Right hindlimb (tissue), 1 donor: ENCODE measurements at regions not wholly inside any gene's neighbourhood (a gene's known extent, or its start where the extent isn't known, plus 50 kb on each side); places are given as distances from the start of the nearest gene placed in this dataset.

Source experiments
- DNase-seq: peaks from one replicate; pipeline ENCODE4 v3.0.0-alpha.2; 2018

GRCh38 chr1:87834151-87834550, 505.5 kb downstream of the LMO4 start:
- DNase-seq, result no peak

GRCh38 chr1:87834941-87835340, 506.3 kb downstream of the LMO4 start:
- no peak for DNase-seq

- no peak for DNase-seq
These were observed 512.1 kb downstream of the LMO4 start for GRCh38 chr1:87840767-87841166.

- no peak for DNase-seq
These were observed 512.7 kb downstream of the LMO4 start for GRCh38 chr1:87841332-87841731.

- no peak for DNase-seq
These were observed 513.5 kb downstream of the LMO4 start for GRCh38 chr1:87842156-87842555.

GRCh38 chr1:87844251-87844650, 515.6 kb downstream of the LMO4 start:
- no peak for DNase-seq

- DNase-seq, result no peak
These were observed 522.8 kb downstream of the LMO4 start for GRCh38 chr1:87851490-87851889.

GRCh38 chr1:87852410-87853161, 523.9 kb downstream of the LMO4 start:
- no peak for DNase-seq

GRCh38 chr1:87853576-87854351, 525.1 kb downstream of the LMO4 start:
- no peak for DNase-seq

- no peak for DNase-seq
These were observed 534.6 kb downstream of the LMO4 start for GRCh38 chr1:87863317-87863716.

GRCh38 chr1:87864676-87865075, 536.0 kb downstream of the LMO4 start:
- no peak for DNase-seq

- no peak for DNase-seq
These were observed 537.7 kb downstream of the LMO4 start for GRCh38 chr1:87866416-87866815.

- no peak for DNase-seq
These were observed 538.9 kb downstream of the LMO4 start for GRCh38 chr1:87867626-87868025.

GRCh38 chr1:87869567-87869966, 540.9 kb downstream of the LMO4 start:
- no peak for DNase-seq

GRCh38 chr1:87872189-87872588, 543.5 kb downstream of the LMO4 start:
- DNase-seq, result no peak

GRCh38 chr1:87872692-87873091, 544.0 kb downstream of the LMO4 start:
- DNase-seq, result no peak

GRCh38 chr1:87878873-87879272, 550.2 kb downstream of the LMO4 start:
- no peak for DNase-seq

- DNase-seq, result no peak
These were observed 551.5 kb downstream of the LMO4 start for GRCh38 chr1:87880098-87880760.

- DNase-seq, result no peak
These were observed 552.1 kb downstream of the LMO4 start for GRCh38 chr1:87880764-87881163.

- DNase-seq, result no peak
These were observed 555.2 kb downstream of the LMO4 start for GRCh38 chr1:87883906-87884305.

GRCh38 chr1:87884581-87884980, 555.9 kb downstream of the LMO4 start:
- no peak for DNase-seq

- no peak for DNase-seq
These were observed 556.8 kb downstream of the LMO4 start for GRCh38 chr1:87885278-87886025.

- DNase-seq, result no peak
These were observed 558.4 kb downstream of the LMO4 start for GRCh38 chr1:87887100-87887499.
